Mesenchymal stem cell (in vitro differentiated cells and primary cell): ENCODE measurements at regions not wholly inside any gene's neighbourhood (a gene's known extent, or its start where the extent isn't known, plus 50 kb on each side); places are given as distances from the start of the nearest gene placed in this dataset. TPM values are rescaled to one million over a fixed set of nuclear protein-coding genes. Genes with fewer than 3 reads are reported as not detected.

Experiments used
- small RNA-seq: library from polyadenylated mRNA; stranded (forward); fragments of <200 nt; extraction: miRNeasy Mini kit (QIAGEN cat#:217004); gene quantifications from one replicate; pipeline ENCODE3, GENCODE V24; 2013; ENCODE audit warnings: low read depth

Small RNAs in the stretch of these regions (small RNA-seq; reads per million reads assigned to genes)
- gene RNU6-463P: not detected
